ENCODE measurements at regions not wholly inside any gene's neighbourhood (a gene's known extent, or its start where the extent isn't known, plus 50 kb on each side); places are given as distances from the start of the nearest gene placed in this dataset.

- Histone ChIP-seq H2AK5ac (ENCODE audit: low read length, severe bottlenecking) (no peak overlapping the region), H3K4ac (ENCODE audit: low read depth in 1 of 2, low read length in 2 of 2) (no peak overlapping the region), H3K14ac (ENCODE audit: low read length in 2 of 2) (no peak overlapping the region), H3K4me3 (ENCODE audit: insufficient read depth in 1 of 2, low read depth in 1 of 2, low read length in 2 of 2) (no peak overlapping the region), H2BK12ac (ENCODE audit: low read length in 2 of 2) (no peak overlapping the region), H3K27ac (ENCODE audit: low read length, poor library complexity, severe bottlenecking) (no peak overlapping the region), H3K23ac (ENCODE audit: low read length in 2 of 2) (no peak overlapping the region), H3K9me3 (ENCODE audit: control insufficient read depth, low read length) (peaks cover 24% of the 10 kb centered on the region), H3K18ac (ENCODE audit: low read depth in 1 of 2, low read length in 2 of 2) (no peak overlapping the region), H2AFZ (ENCODE audit: low read depth, low read length) (no peak overlapping the region), H2BK15ac (ENCODE audit: low read depth, poor library complexity, severe bottlenecking) (no peak overlapping the region), H3K4me2 (ENCODE audit: low read length, poor library complexity, severe bottlenecking) (no peak overlapping the region), H4K8ac (ENCODE audit: low read length) (no peak overlapping the region), H2BK120ac (ENCODE audit: low read depth, low read length) (no peak overlapping the region), H3K27me3 (ENCODE audit: control insufficient read depth in 1 of 2, insufficient read depth in 1 of 2, low read length in 2 of 2) (no peaks in the 10 kb centered on the region), H3K79me1 (replicated peaks; ENCODE audit: low read length, poor library complexity, severe bottlenecking) (no peaks in the 10 kb centered on the region), H3K9ac (ENCODE audit: low read length) (no peak overlapping the region), H3K36me3 (ENCODE audit: control insufficient read depth in 1 of 2, insufficient read depth in 2 of 2, low read depth in 1 of 2, low read length in 2 of 2) (no peaks in the 10 kb centered on the region), H3K4me1 (ENCODE audit: control insufficient read depth, insufficient read depth, low read depth, low read length) (no peaks in the 10 kb centered on the region), H4K91ac (ENCODE audit: low read length) (no peak overlapping the region), H2BK5ac (ENCODE audit: low read depth, low read length, poor library complexity, severe bottlenecking) (no peak overlapping the region)
- no peak for DNase-seq
- no CpG with 5 or more reads among the region's 1 CpG for WGBS
These were observed 387.1 kb downstream of the MRPL39 start for GRCh38 chr21:25220169-25220568.

- H3K14ac ChIP-seq (ENCODE audit: low read length in 2 of 2): no peak overlapping the region
- no peak overlapping the region for H4K8ac ChIP-seq (ENCODE audit: low read length)
- H4K91ac ChIP-seq (ENCODE audit: low read length): no peak overlapping the region
- no peak for DNase-seq
- H3K9me3 ChIP-seq (ENCODE audit: control insufficient read depth, low read length): peaks cover 15% of the 10 kb centered on the region
- WGBS: 60% methylated on average over 1 of the region's 2 CpGs
- H3K18ac ChIP-seq (ENCODE audit: low read depth in 1 of 2, low read length in 2 of 2): no peak overlapping the region
- no peak overlapping the region for H3K4ac ChIP-seq (ENCODE audit: low read depth in 1 of 2, low read length in 2 of 2)
- H2BK120ac ChIP-seq (ENCODE audit: low read depth, low read length): no peak overlapping the region
- H3K36me3 ChIP-seq (ENCODE audit: control insufficient read depth in 1 of 2, insufficient read depth in 2 of 2, low read depth in 1 of 2, low read length in 2 of 2): no peaks in the 10 kb centered on the region
- no peak overlapping the region for H3K9ac ChIP-seq (ENCODE audit: low read length)
- no peak overlapping the region for H3K27ac ChIP-seq (ENCODE audit: low read length, poor library complexity, severe bottlenecking)
- no peaks in the 10 kb centered on the region for H3K4me1 ChIP-seq (ENCODE audit: control insufficient read depth, insufficient read depth, low read depth, low read length)
- H2BK15ac ChIP-seq (ENCODE audit: low read depth, poor library complexity, severe bottlenecking): no peak overlapping the region
- no peak overlapping the region for H2AK5ac ChIP-seq (ENCODE audit: low read length, severe bottlenecking)
- no peak overlapping the region for H2BK5ac ChIP-seq (ENCODE audit: low read depth, low read length, poor library complexity, severe bottlenecking)
- H3K27me3 ChIP-seq (ENCODE audit: control insufficient read depth in 1 of 2, insufficient read depth in 1 of 2, low read length in 2 of 2): no peaks in the 10 kb centered on the region
- H2BK12ac ChIP-seq (ENCODE audit: low read length in 2 of 2): no peak overlapping the region
- no peak overlapping the region for H3K4me2 ChIP-seq (ENCODE audit: low read length, poor library complexity, severe bottlenecking)
- no peaks in the 10 kb centered on the region for H3K79me1 ChIP-seq (replicated peaks; ENCODE audit: low read length, poor library complexity, severe bottlenecking)
- no peak overlapping the region for H3K4me3 ChIP-seq (ENCODE audit: insufficient read depth in 1 of 2, low read depth in 1 of 2, low read length in 2 of 2)
- no peak overlapping the region for H2AFZ ChIP-seq (ENCODE audit: low read depth, low read length)
- no peak overlapping the region for H3K23ac ChIP-seq (ENCODE audit: low read length in 2 of 2)
These were observed 391.4 kb downstream of the MRPL39 start for GRCh38 chr21:25215698-25216384.

- WGBS: 83% methylated on average over 8 of the region's 8 CpGs
- no peak overlapping the region for H4K91ac ChIP-seq (ENCODE audit: low read length)
- no peak overlapping the region for H3K4me3 ChIP-seq (ENCODE audit: insufficient read depth in 1 of 2, low read depth in 1 of 2, low read length in 2 of 2)
- no peak overlapping the region for H2AK5ac ChIP-seq (ENCODE audit: low read length, severe bottlenecking)
- no peak overlapping the region for H3K4ac ChIP-seq (ENCODE audit: low read depth in 1 of 2, low read length in 2 of 2)
- H4K8ac ChIP-seq (ENCODE audit: low read length): no peak overlapping the region
- no peaks in the 10 kb centered on the region for H3K36me3 ChIP-seq (ENCODE audit: control insufficient read depth in 1 of 2, insufficient read depth in 2 of 2, low read depth in 1 of 2, low read length in 2 of 2)
- no peak overlapping the region for H2BK5ac ChIP-seq (ENCODE audit: low read depth, low read length, poor library complexity, severe bottlenecking)
- no peak overlapping the region for H2BK12ac ChIP-seq (ENCODE audit: low read length in 2 of 2)
- H3K18ac ChIP-seq (ENCODE audit: low read depth in 1 of 2, low read length in 2 of 2): no peak overlapping the region
- no peak overlapping the region for H3K4me2 ChIP-seq (ENCODE audit: low read length, poor library complexity, severe bottlenecking)
- no peaks in the 10 kb centered on the region for H3K27me3 ChIP-seq (ENCODE audit: control insufficient read depth in 1 of 2, insufficient read depth in 1 of 2, low read length in 2 of 2)
- H2BK120ac ChIP-seq (ENCODE audit: low read depth, low read length): no peak overlapping the region
- no peaks in the 10 kb centered on the region for H3K4me1 ChIP-seq (ENCODE audit: control insufficient read depth, insufficient read depth, low read depth, low read length)
- DNase-seq: no peak
- no peak overlapping the region for H3K9ac ChIP-seq (ENCODE audit: low read length)
- no peak overlapping the region for H2BK15ac ChIP-seq (ENCODE audit: low read depth, poor library complexity, severe bottlenecking)
- H3K79me1 ChIP-seq (replicated peaks; ENCODE audit: low read length, poor library complexity, severe bottlenecking): no peaks in the 10 kb centered on the region
- H2AFZ ChIP-seq (ENCODE audit: low read depth, low read length): no peak overlapping the region
- H3K9me3 ChIP-seq (ENCODE audit: control insufficient read depth, low read length): peaks cover 4% of the 10 kb centered on the region
- H3K14ac ChIP-seq (ENCODE audit: low read length in 2 of 2): no peak overlapping the region
- no peak overlapping the region for H3K23ac ChIP-seq (ENCODE audit: low read length in 2 of 2)
- no peak overlapping the region for H3K27ac ChIP-seq (ENCODE audit: low read length, poor library complexity, severe bottlenecking)
These were observed 392.6 kb downstream of the MRPL39 start for GRCh38 chr21:25214676-25215075.

GRCh38 chr21:25199944-25200343, 407.3 kb downstream of the MRPL39 start:
- Histone ChIP-seq H3K4me3 (ENCODE audit: insufficient read depth in 1 of 2, low read depth in 1 of 2, low read length in 2 of 2) (no peak overlapping the region), H4K8ac (ENCODE audit: low read length) (no peak overlapping the region), H2BK12ac (ENCODE audit: low read length in 2 of 2) (no peak overlapping the region), H3K9ac (ENCODE audit: low read length) (no peak overlapping the region), H2AK5ac (ENCODE audit: low read length, severe bottlenecking) (no peak overlapping the region), H3K14ac (ENCODE audit: low read length in 2 of 2) (no peak overlapping the region), H3K4me1 (ENCODE audit: control insufficient read depth, insufficient read depth, low read depth, low read length) (no peaks in the 10 kb centered on the region), H3K79me1 (replicated peaks; ENCODE audit: low read length, poor library complexity, severe bottlenecking) (no peaks in the 10 kb centered on the region), H4K91ac (ENCODE audit: low read length) (no peak overlapping the region), H3K27ac (ENCODE audit: low read length, poor library complexity, severe bottlenecking) (no peak overlapping the region), H3K36me3 (ENCODE audit: control insufficient read depth in 1 of 2, insufficient read depth in 2 of 2, low read depth in 1 of 2, low read length in 2 of 2) (no peaks in the 10 kb centered on the region), H2BK5ac (ENCODE audit: low read depth, low read length, poor library complexity, severe bottlenecking) (no peak overlapping the region), H2AFZ (ENCODE audit: low read depth, low read length) (no peak overlapping the region), H3K9me3 (ENCODE audit: control insufficient read depth, low read length) (peaks cover 9% of the 10 kb centered on the region), H3K4me2 (ENCODE audit: low read length, poor library complexity, severe bottlenecking) (no peak overlapping the region), H2BK120ac (ENCODE audit: low read depth, low read length) (no peak overlapping the region), H3K4ac (ENCODE audit: low read depth in 1 of 2, low read length in 2 of 2) (no peak overlapping the region), H2BK15ac (ENCODE audit: low read depth, poor library complexity, severe bottlenecking) (no peak overlapping the region), H3K18ac (ENCODE audit: low read depth in 1 of 2, low read length in 2 of 2) (no peak overlapping the region), H3K23ac (ENCODE audit: low read length in 2 of 2) (no peak overlapping the region), H3K27me3 (ENCODE audit: control insufficient read depth in 1 of 2, insufficient read depth in 1 of 2, low read length in 2 of 2) (no peaks in the 10 kb centered on the region)
- WGBS: no CpG with 5 or more reads among the region's 2 CpGs
- no peak for DNase-seq

Measured in mesenchymal stem cell (in vitro differentiated cells and primary cell).